ENCODE measurements at regions not wholly inside any gene's neighbourhood (a gene's known extent, or its start where the extent isn't known, plus 50 kb on each side); places are given as distances from the start of the nearest gene placed in this dataset.
"Not testable (repeated sequence)": the region's sequence is repeated elsewhere in the genome, so short reads cannot be mapped to it uniquely, and the experiment has no call there.

DNA sequence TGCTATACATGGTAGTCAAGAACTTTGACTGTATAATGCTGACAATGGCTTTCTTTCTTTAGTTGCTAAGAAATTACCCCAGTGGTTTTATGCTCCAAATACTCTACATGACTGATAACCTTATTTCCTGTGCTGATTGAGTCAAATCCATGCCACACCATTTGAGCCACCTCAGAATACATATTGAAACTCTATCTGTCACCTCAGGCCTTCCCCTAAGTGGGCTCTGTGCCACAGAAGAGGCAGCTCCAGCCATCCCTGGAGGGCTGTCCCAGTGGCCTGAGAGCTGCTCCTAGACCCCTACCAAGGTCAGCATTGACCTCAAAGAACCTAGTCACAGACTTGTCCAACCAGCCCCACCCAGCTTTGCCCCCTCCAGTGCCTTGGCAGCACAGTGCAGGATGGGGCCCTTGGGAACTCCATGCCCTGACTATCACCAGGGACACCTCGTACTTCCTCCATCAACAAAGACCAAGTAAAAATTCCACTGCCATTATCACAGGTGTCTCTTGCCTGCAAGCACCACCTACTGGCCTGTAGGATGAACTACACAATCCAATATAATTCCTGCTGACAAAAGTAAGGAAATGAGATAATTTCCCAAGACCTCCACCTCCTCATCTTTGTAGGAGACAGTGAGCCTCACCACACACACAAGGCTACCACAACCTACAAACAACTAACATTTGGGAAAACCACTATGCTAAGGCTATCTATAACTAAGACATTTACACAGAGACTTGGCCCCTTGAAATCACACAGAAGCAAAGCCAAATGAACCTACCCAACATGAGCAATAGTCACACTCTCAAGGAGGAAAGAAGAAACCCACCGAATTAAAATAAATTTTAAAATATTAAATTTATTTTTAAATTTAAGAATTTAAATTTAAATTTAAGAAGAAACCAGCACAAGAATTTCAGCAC, 239.9 kb downstream of the NKX6-1 start:
- DNase-seq (ENCODE audit: extremely low spot score): no peak
- no peak overlapping the region for H3K27ac ChIP-seq (replicated peaks in 1 of 4)
- H3K9me3 ChIP-seq: peaks cover 0 to 20% (median 7%) of the 10 kb centered on the region in 4 donors
- WGBS: 60% methylated on average over 2 of the region's 2 CpGs
- no peaks in the 10 kb centered on the region for H3K4me1 ChIP-seq
- H3K27me3 ChIP-seq: no peaks in the 10 kb centered on the region
- H3K4me3 ChIP-seq: no peak overlapping the region
- intact Hi-C loops (cut with DNase I): no loop called here
- no peak for TF ChIP-seq POLR2A (IDR thresholded peaks at IDR 0.05; ENCODE audit: low read depth)
- TF ChIP-seq, protein P1, sequence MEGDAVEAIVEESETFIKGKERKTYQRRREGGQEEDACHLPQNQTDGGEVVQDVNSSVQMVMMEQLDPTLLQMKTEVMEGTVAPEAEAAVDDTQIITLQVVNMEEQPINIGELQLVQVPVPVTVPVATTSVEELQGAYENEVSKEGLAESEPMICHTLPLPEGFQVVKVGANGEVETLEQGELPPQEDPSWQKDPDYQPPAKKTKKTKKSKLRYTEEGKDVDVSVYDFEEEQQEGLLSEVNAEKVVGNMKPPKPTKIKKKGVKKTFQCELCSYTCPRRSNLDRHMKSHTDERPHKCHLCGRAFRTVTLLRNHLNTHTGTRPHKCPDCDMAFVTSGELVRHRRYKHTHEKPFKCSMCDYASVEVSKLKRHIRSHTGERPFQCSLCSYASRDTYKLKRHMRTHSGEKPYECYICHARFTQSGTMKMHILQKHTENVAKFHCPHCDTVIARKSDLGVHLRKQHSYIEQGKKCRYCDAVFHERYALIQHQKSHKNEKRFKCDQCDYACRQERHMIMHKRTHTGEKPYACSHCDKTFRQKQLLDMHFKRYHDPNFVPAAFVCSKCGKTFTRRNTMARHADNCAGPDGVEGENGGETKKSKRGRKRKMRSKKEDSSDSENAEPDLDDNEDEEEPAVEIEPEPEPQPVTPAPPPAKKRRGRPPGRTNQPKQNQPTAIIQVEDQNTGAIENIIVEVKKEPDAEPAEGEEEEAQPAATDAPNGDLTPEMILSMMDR (IDR thresholded peaks at IDR 0.05): peak; percentile 26 to 47 (median 37)
- no peak for TF ChIP-seq EP300 (IDR thresholded peaks at IDR 0.05)
- no peak for TF ChIP-seq POLR2AphosphoS5 (IDR thresholded peaks at IDR 0.05)
- no peaks in the 10 kb centered on the region for H3K36me3 ChIP-seq

DNA sequence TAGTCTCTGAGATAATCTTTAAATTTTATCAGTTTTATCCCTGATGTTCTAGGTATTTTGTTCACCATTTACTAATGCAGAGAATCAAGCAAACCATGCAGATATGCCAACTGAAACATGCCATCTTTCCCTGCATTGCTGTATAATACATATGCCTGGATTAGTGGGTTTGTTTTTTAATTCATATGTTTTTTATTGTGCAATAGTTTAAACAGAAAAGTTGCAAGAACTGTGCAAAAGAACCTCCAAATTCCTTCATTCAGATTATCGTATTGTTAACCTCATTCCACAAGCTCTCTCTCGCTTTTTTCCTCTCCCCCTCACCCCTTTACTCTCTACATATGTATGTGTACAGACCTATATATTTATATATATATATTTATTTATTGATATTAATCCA, 244.6 kb downstream of the NKX6-1 start:
- Histone ChIP-seq H3K27ac (replicated peaks in 1 of 4) (no peak overlapping the region), H3K4me3 (no peak overlapping the region), H3K27me3 (no peaks in the 10 kb centered on the region), H3K9me3 (peaks cover 0 to 6% (median 0%) of the 10 kb centered on the region in 4 donors), H3K36me3 (no peaks in the 10 kb centered on the region), H3K4me1 (no peaks in the 10 kb centered on the region)
- no peak for DNase-seq (ENCODE audit: extremely low spot score)
- intact Hi-C loops (cut with DNase I): no loop called here
- TF ChIP-seq, protein P1 (IDR thresholded peaks at IDR 0.05): no peak
- no peak for TF ChIP-seq POLR2A (IDR thresholded peaks at IDR 0.05; ENCODE audit: low read depth)
- TF ChIP-seq EP300 (IDR thresholded peaks at IDR 0.05): no peak
- no peak for TF ChIP-seq POLR2AphosphoS5 (IDR thresholded peaks at IDR 0.05)
- 92% methylated on average over 2 of the region's 2 CpGs for whole genome bisulfite sequencing

DNA sequence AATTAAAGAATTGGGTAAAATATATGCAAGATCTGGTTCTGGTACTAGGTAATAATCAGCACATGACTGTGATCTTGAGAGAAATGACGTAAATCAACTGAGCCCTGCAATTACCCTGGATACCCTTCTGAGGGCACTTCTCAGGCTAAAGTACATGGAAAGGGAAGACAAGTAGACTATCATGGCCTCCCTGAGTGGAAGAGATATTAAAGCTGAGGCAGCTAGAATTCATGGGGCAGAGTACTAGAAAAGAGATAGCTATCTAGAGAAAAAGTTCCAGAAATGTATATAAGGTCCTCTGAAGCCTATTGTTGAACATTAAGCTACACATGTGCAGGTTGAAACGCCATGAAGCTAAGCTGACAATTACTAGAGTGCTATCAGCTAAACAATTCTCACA, 249.6 kb downstream of the NKX6-1 start:
- H3K27me3 ChIP-seq: no peaks in the 10 kb centered on the region
- H3K36me3 ChIP-seq: no peaks in the 10 kb centered on the region
- WGBS: 81% methylated on average over 2 of the region's 2 CpGs
- peaks cover 0 to 5% (median 0%) of the 10 kb centered on the region in 4 donors for H3K4me1 ChIP-seq
- TF ChIP-seq, protein P1 (IDR thresholded peaks at IDR 0.05): no peak
- TF ChIP-seq EP300 (IDR thresholded peaks at IDR 0.05): no peak
- no peak for TF ChIP-seq POLR2A (IDR thresholded peaks at IDR 0.05; ENCODE audit: low read depth)
- TF ChIP-seq POLR2AphosphoS5 (IDR thresholded peaks at IDR 0.05): no peak
- H3K27ac ChIP-seq (replicated peaks in 1 of 4): no peak overlapping the region
- intact Hi-C loops (cut with DNase I): no loop called here
- H3K9me3 ChIP-seq: no peaks in the 10 kb centered on the region
- no peak for DNase-seq (ENCODE audit: extremely low spot score)
- H3K4me3 ChIP-seq: no peak overlapping the region

DNA sequence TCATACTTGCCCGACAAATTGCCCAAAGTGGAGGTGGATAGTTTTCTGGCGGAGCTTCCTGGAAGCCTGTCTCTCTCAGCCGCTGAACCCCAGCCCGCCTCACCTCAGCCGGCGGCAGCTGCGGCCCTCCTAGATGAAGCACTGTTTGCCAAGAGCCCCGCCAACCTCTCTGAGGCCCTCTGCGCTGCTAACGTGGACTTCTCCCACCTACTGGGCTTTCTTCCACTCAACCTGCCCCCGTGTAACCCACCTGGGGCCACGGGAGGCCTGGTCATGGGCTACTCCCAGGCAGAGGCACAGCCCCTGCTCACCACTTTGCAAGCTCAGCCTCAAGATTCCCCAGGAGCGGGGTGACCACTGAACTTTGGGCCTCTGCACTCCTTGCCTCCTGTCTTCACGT, 254.1 kb downstream of the NKX6-1 start:
- WGBS: 94% methylated on average over 14 of the region's 14 CpGs
- intact Hi-C loops (cut with DNase I); H3K27me3 ChIP-seq; H3K9me3 ChIP-seq; DNase-seq (ENCODE audit: extremely low spot score); H3K4me1 ChIP-seq; H3K27ac ChIP-seq (replicated peaks in 1 of 4); H3K4me3 ChIP-seq; H3K36me3 ChIP-seq: not testable (repeated sequence)

DNA sequence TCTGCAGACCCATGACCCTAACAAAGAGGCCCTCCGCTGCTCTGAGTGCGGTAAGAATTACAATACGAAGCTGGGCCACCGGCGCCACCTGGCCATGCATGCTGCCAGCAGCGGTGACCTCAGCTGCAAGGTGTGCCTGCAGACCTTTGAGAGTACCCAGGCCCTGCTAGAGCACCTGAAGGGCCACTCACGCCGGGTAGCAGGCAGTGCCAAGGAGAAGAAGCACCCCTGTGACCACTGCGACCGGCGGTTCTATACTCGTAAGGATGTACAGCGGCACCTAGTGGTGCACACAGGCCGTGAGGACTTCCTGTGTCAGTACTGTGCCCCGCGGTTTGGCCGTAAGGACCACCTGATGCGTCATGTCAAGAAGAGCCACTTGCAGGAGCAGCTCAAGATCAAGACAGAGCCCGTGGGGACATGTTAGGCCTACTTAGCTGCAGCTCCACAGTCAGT, 254.7 kb downstream of the NKX6-1 start:
- H3K4me1 ChIP-seq; H3K27me3 ChIP-seq; H3K4me3 ChIP-seq; H3K27ac ChIP-seq (replicated peaks in 1 of 4); H3K36me3 ChIP-seq; DNase-seq (ENCODE audit: extremely low spot score); H3K9me3 ChIP-seq; intact Hi-C loops (cut with DNase I): not testable (repeated sequence)
- WGBS: 96% methylated on average over 9 of the region's 19 CpGs
